Stimulated activated CD4-positive, alpha-beta T cell treated with anti-CD3 and anti-CD28 coated beads, TNF-alpha, amount 100 ng/mL, for 1 hour (primary cell): ENCODE measurements at regions not wholly inside any gene's neighbourhood (a gene's known extent, or its start where the extent isn't known, plus 50 kb on each side); places are given as distances from the start of the nearest gene placed in this dataset.

Experiments
- DNase-seq, 3 donors: peaks; one replicate each; pipeline ENCODE4 v3.0.0-alpha.2; 2020; ENCODE audit warnings: low read depth in 3 of 3, low spot score in 1 of 3

DNA sequence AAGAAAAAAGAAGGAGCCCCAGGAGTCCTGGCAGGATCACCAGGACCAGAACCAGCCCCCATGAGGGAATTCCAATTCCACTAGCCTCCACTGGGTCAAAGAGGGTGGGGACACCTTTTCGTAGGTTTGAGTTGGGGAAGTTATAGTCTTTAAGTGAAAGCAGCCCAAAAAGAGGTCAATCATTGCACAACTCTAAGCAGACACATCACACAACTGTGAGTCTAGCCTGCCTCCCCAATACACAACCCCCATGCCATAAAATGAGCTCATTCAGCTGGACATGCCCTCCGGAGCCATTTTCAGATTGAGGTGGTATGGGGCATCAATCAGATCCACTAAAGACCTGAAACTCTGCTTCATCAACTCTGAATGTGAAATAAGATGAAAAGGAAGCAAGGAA lies 179.9 kb downstream of the NPHP4 start:
- DNase-seq: no peak

DNA sequence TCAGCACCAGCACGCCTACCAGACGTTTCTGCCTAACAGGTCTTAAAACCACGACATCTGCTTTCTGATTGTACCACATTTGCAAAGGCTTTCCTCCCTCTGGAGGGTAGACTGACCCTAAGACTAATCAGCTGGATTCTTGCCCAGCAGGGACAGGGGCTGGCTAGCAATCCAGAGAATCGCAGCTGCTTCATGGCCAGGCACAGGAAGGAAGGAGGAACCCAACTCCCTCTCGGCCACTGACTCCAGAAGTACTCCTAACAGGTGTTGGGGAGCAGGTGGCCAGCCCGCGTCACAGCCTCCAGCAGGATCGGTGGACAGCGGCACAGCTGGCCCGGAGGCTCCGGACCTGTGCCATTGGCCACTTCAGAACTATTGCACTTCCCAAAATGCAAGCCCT lies 180.8 kb downstream of the NPHP4 start:
- DNase-seq: no peak

DNA sequence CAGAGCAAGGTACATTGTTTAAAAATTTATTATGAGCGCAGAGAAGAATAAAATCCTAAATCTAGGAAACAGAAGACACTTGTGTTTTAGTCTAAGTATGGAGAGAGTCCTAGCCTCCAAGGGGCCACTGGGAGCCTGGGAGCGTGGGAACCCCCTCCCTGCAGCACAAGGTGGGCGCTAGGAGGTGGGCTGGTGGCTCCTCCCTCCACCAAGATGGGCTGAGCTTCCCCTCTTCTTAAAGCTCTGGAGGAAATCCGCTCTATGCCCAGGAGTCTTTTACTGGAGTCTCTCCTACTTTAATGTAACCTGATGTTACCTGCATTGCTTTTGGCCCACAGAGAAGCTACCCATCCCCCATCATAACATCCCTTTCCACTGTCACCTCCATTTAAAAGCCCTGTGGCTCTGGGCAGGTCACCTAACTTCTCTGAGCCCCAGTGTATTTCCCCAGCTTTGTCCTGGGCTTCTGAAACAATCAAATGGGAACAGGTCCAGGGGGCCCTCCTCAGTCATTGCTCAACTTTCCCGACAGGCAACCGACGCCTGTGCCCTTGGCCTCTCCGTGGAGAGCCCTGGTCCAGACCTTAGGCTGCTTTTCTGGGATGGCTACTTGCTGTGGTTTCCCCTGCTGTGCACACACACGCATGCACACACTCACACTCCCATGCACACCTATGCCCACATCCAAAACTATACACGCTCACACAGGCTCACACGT lies 181.5 kb downstream of the NPHP4 start:
- DNase-seq: no peak

DNA sequence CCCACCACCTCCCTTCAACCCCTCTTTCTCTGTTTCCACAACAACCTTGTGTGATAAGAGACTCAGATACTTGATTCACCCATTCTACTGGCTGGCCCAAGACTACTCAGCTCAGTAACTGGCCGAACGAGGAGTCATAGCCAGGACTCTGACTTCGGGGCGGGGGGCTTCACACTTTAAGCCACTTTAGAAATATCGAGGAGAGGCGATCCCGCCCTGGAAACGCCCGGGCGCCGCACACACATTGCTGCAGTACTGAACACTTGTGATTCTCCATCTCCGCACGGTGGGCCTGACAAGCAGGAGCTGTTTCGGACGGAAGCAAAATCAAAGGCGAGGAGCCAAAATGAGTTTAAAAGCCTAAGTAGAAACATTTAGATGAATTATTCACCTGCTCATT lies 182.1 kb downstream of the NPHP4 start:
- no peak for DNase-seq

DNA sequence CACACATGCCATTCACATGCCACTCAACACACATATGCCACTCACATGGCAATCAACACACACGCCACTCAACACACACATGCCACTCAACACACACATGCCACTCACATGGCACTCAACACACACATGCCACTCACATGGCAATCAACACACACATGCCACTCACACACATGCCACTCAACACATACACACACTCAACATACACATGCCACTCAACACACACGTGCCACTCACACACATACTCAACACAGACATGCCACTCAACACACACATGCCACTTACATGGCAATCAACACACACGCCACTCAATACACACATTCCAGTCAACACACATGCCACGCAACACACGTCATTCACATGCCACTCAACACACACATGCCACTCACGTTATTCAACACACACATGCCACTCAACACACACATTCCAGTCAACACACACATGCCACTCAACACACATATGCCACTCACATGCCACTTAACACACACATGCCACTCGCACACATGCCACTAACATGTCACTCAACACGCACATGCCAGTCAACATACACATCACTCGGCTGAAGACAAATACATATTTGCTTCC lies 182.9 kb downstream of the NPHP4 start:
- DNase-seq: no peak

DNA sequence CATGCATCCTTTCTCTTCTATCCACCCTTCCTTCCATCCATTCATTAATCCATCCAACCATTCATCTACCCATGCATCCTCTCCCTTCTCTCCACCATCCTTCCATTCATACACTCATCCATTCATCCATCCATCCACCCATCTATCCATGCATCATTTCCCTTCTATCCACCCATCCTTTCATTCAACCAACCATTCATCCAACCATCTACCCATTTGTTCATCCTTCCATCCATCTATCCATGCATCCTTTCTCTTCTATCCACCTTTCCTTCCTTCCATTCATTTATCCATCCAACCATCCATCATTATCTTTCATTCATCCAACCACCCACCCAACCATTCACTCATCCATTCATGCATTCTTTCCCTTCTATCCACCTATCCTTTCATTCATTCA lies 188.4 kb downstream of the NPHP4 start:
- DNase-seq: no peak

DNA sequence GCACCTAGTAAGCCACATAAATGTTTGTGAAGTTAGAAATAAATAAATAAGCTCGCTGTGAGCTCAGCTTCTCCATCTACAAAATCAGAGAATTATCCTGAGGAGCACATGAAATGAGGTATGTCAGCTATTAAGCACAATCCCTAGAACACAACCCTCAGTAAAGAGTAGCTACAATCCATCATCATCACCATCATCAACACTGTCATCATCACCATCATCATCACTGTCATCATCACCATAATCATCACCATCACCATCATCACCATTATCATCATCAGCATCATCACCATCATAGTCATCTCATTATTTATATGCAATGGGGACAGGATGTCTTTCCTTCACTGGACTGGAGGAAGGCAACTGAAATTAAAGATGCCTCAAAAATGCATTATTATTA lies 189.6 kb downstream of the NPHP4 start:
- DNase-seq: no peak

DNA sequence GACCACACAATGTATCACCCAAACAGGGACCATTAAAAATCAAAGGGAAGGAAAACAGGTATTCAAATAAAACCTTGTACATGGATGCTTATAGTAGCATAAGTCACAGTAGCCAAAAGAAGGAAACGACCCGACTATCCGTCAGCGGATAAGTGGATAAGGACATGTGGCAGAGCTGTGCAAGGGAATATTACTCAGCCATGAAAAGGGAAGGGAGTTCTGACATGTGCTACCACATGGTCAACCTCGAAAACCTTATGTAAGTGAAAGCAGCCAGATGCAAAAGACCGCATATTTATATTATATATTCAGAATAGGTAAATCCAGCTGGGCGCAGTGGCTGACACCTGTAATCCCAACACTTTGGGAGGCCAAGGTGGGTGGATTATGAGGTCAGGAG lies 193.3 kb downstream of the NPHP4 start:
- DNase-seq: no peak

DNA sequence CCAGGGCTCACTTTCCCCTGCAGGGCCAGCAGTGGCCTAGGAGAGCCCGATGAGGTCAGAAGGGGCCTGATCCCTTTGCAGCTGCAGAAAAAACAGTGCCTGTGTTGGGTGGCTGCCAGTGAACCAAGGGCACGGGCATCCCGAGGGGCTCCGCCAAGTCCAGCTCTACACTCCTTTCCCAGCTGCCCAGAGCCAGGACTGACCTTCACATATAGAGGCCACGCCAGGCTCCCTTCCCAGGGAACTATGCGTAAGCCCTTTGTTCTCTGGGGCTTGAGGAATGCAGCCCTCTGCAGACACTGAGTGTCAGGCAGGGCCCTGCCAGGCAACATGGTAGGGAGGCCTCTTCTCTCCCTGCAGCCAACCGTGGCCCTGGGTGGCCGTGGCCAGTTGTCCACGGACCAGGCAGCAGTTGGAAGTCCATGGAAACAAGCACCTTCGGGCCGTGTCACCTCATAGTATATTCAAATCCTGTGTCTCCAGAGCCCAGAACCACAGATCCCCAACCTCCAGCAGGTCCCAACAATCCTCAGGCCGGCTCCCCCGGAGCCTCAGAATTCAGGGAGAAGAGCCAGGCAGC lies 194.0 kb downstream of the NPHP4 start:
- no peak for DNase-seq

DNA sequence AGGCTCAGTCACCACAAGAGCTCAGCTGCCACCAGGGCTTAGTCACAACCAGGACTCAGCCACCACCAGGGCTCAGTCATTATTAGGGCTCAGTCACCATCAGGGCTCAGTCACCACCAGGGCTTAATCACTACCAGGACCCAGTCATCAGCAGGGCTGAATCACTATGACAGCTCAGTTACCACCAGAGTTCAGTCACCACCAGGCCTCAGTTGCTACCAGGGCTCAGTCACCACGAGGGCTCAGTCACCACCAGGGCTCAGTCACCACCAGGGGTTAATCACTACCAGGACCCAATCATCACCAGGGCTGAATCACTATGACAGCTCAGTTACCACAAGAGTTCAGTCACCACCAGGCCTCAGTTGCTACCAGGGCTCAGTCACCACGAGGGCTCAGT lies 196.2 kb downstream of the NPHP4 start:
- DNase-seq: no peak

DNA sequence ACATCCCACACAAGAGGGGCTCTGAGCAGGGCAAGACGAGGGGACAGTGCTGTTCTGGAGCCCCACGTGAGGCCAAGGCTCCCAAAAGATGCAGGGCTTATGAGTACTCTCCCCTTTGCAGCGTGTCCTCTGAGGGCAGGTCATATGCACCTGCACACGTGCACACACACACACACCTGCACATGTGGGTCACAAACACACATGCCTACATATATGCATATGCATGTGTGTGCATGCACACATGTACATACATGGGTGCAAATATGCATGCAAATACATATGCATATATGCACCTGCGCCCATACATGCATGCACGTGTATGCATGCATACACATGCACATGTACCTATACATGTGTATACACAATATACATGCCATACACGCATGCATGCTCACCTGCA lies 197.9 kb downstream of the NPHP4 start:
- DNase-seq: no peak

DNA sequence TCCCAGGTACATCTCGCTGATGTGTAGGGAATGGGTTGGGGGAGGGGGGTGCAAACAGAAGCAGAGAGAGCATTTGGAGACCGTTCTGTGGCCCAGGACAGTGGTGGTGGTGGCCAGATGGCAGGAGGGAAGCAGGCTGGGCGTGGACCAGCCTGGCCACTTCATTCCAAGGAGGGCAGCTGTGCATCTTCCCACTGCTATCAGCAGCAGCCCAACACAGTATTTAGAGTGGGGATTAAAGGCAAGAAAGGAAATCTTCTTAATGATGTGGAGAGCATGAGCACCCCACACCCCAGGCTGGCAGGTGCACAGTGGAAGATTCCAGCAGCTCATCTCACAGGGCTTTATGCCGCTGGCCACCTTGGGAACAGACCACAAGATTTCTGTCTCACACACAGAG lies 198.7 kb downstream of the NPHP4 start:
- DNase-seq: no peak

DNA sequence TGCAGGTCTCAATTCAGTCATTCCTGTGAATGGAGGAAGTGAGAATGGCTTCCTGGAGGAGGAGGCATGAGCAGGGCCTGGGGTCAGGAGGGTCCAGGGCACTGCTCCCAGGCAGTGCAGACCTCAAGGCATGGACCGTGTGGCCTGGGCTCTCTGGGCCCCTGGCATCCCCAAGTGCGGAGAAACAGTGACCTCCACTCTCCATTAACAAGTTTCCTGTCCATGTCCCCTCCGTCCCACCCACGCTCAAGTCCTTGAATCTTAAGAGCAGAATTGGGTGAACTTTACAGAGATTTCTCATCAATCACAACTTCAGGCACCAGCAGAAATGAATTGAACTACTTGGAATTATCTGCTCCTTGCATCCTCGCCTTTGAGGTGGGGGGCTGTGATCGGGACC lies 211.1 kb downstream of the NPHP4 start:
- no peak for DNase-seq

DNA sequence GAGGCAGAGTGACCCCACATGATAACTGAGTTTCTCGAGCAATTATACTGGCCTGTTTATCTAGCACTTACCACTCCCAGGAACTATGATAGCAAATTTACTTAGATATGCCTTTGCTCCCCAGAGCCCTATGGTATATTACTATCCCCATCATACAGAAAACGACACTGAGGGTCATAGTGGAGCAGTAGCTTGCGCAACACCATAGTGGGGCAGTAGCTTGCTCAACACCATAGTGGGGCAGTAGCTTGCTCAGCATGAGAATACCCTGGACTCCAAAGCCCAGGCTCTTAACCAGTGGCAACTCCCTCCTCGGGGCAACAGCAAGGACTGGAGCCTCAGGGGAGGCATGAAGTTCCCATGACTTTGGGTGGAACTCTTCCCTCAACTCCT lies 211.9 kb downstream of the NPHP4 start:
- DNase-seq: no peak

DNA sequence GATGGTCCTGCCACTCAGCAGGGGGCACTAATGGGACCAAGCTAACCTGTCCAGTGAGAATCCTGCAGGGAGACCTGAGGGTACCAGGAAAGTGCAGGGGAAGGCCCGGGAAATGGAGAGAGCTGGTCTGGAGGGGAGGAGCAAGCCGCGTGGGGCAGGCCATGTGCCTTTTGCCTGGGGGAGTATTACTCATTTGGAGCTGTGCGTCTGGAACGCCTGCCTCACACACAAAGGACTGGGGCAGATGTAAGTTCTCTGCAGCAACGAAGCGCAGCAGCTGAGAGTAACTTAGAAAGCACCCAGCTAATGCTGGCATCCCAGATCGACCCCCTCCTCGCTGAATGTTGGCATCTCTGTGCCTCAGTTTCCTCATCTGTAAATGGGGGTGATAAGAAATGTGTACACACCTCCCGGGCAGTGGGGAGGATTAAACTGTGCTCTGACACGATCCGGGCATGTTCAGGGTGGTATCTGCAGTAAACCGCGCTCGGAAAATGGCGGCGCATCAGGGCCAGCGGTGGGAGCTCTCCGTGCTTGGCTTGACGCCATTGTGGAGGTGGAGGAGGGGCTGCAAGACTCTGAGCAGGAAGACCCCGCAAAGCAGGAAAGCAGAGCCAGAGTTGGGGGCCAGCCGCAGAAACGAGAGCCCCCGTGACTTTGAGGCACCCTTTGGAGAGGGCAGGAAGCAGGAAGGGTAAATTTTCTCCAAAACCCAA lies 212.5 kb downstream of the NPHP4 start:
- DNase-seq: no peak

DNA sequence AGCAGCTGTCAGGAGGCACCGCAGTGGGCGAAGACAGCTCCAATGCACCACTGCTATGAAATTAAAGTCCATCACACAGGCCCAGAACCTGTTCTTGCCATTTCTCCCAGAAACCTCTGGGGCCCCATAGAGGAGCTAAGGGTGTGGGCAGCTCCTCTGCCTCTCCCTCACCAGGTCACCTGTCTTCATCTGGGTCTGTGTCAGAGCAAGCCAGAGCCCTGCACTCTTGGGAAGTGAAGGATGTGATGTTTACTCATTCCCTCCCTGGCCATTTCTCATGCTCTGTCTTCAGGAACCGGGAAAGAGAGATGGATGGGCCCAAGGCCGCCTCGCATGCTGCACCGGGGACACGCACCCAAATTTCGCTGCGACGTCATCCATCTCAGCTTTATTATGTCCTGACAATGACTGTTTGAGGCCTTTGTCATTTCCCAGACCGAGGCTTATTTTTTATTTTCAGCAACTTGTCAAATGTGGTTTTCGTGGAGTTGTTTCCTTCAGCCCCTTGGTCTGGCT lies 216.1 kb downstream of the NPHP4 start:
- DNase-seq: no peak

DNA sequence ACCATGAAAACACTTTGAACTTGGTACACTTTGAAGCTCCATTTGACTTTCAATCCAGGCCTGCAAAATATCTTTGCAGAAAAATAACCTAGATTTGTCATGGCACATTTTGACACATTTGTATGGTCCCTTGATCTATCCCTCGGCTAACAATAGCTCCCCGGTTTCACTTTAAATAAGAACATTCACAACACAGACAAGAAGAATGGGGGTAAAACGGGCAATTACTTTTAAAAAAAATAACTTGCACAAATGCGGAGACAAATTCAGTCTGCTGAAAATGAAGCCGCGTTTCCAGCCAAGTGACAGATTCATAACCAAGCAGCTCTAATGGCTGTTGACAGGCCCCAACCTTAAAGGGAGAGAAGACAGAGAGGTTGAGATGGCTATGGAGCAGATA lies 218.2 kb downstream of the NPHP4 start:
- DNase-seq: no peak

DNA sequence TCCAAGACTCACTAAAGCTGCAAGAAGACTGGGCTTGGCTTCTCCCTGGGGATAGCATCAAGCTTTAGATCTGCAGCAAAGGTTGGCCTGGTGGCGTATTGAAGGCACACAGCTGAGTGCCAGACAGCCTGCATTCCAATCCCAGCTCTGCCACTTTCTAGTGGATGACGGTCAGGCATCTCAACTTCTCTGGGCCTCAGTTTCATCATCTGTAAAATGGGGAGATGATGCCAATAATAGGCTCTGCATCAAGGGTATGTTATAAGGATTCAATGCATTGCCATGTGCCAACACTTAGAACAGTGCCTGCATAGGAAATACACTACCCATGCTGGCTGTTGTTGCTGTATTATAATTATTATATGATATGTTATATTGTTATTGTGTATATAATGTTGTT lies 220.4 kb downstream of the NPHP4 start:
- no peak for DNase-seq

DNA sequence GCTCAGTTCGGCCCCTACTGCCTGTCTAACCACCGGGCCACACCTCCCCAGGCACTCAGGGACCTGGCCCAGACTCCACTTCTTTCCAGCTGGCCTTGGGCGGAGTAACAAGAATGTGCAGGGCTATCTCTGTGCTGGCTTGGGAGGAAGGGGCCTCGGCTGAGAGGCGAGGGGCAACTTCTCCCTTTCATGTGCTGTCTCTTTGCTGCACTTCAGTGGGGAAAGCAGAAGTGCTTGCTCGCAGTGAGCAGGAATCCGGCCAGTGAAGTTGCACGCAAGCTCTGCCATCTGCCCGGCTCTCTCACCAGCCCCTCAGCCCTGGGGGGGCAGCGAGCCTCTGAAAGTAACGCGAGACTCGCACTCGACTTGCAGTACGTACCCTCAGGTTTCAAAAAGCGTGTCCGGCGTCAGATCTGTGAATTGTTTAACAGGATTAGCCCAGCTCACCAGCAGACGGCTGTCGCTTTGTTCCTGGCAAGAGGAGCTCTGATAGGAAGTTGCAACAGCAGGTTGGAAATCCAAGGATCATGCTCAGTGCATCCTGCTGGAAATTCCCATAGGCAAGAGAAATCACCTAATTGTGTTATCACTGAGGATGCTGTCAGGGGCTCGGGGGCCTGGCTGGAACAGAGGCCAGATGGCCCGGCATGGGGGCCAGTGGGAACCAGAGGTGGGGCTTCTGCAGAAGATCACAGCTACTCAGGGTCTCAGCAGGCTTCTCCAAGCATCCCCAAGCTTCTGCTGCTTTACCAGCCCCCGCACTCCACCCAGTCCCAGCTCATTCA lies 221.1 kb downstream of the NPHP4 start:
- no peak for DNase-seq

DNA sequence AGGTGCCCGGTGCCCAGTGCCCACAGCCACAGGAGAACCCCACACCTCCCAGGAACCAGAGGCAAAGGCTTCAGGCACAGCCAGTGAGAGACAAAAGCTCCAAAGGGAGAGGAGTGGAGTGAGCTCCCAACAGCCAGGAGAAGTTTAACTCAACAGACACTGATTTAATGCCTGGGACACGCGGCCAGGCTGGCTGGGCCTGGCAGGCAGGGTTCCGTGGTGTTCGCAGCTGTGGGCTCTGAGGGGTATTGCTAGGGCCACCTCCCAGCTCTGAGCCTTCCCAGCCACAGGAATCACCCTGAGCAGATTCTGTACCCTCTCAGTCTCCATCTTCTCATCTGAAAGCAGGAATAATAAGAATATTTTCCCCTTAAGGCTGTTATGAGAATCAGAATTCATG lies 222.5 kb downstream of the NPHP4 start:
- DNase-seq: no peak

DNA sequence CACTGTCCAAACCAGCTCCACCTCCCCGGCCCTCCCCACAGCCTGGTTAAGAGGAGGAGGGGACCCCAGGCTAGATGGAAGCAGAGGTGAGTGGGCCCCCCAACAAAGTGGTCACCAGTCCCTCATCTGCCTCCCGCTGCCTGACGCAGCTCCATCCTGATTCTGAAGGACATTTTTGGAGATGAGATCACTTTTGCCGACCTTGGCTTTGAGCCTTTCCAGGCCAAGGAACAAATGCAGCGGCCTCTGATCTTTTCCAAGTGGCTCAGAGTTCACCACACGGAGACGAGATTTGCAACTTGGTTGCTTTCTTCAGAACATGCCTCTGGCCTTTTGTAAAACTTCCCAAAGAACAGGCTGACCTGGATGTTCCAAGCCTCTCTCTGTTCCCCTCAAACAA lies 223.1 kb downstream of the NPHP4 start:
- DNase-seq: no peak
